Pancreas (tissue), 10 donors: ENCODE measurements at regions not wholly inside any gene's neighbourhood (a gene's known extent, or its start where the extent isn't known, plus 50 kb on each side); places are given as distances from the start of the nearest gene placed in this dataset.
"Not testable (repeated sequence)": the region's sequence is repeated elsewhere in the genome, so short reads cannot be mapped to it uniquely, and the experiment has no call there.

ENCODE experiments used
- ATAC-seq, 4 donors: fragments of 200-7000 bp; cut with Tn5 transposase; one replicate each; pipeline versions ENCODE4 v1.8.0 to v1.9.1; 2020; ENCODE audit warnings: mild to moderate bottlenecking in 4 of 4, moderate library complexity in 4 of 4
- DNase-seq, 6 donors: peaks; one replicate each; pipeline ENCODE4 v3.0.0-alpha.2; 2020
- FAIRE-seq: peaks from 2 replicates; lab custom pipeline; 2012; peaks lifted over from hg19 to GRCh38; lab: Jason Lieb, UNC
- H3K27ac ChIP-seq, 4 donors: fragments of 200-600 bp; sonication (generic); 1 replicate in 3 of 4; 2 replicates in 1 of 4; pipeline versions ENCODE4 v1.5.0 to v1.8.0; 2020
- H3K27me3 ChIP-seq, 4 donors: fragments of 200-600 bp; one replicate each; pipeline ENCODE4 v1.8.0; 2021
- H3K36me3 ChIP-seq, 3 donors: fragments of 200-600 bp; sonication (generic) in 1 of 3; one replicate each; pipeline versions ENCODE4 v1.5.0 to v1.8.0; 2020 to 2021
- H3K4me1 ChIP-seq, 3 donors: fragments of 200-600 bp; one replicate each; pipeline ENCODE4 v1.8.0; 2021
- H3K4me3 ChIP-seq, 4 donors: fragments of 200-600 bp; sonication (generic) in 2 of 4; one replicate each; pipeline versions ENCODE4 v1.5.0 to v1.8.0; 2020 to 2021
- H3K9me3 ChIP-seq, 4 donors: fragments of 200-600 bp; one replicate each; pipeline ENCODE4 v1.8.0; 2021
- CTCF ChIP-seq, 4 donors: fragments of 200-600 bp; sonication (generic) in 3 of 4; IDR thresholded peaks; one replicate each; pipeline versions ENCODE4 v1.5.0 to v1.8.0; 2021; ENCODE audit warnings: antibody characterized with exemption in 4 of 4
- WGBS, 2 donors: extraction: QIAGEN DNeasy Blood & Tissue Kit; methylation state at CpG; one replicate each; pipeline ENCODE4 v1.1.7; 2013; 5-methylcytosine and 5-hydroxymethylcytosine counted together
- intact Hi-C, 3 donors: fragments of 100-400 bp; cut with DNase I; formaldehyde crosslinking; loops; one replicate each; pipeline versions ENCODE4 v1.11.1 to v1.14.2; 2022
- donor health status: healthy with polysubstance abuse.
- donor health status: DM: no; HTN: no; CAD: no; lungs with moderate emphysema.
- donor health status: DM: no; HTN: no; CAD: no.
- donor health status: control.
- donor health status: control.
- donor health status: Bipolar disorder and iron deficiency.
- donor health status: DM: yes; HTN: yes; CAD: no.
- donor health status: DM: no; HTN: no; CAD: no.
- donor health status: DM: no; HTN: no; CAD: no.
- donor health status: DM: yes; HTN: yes; CAD: no.

DNA sequence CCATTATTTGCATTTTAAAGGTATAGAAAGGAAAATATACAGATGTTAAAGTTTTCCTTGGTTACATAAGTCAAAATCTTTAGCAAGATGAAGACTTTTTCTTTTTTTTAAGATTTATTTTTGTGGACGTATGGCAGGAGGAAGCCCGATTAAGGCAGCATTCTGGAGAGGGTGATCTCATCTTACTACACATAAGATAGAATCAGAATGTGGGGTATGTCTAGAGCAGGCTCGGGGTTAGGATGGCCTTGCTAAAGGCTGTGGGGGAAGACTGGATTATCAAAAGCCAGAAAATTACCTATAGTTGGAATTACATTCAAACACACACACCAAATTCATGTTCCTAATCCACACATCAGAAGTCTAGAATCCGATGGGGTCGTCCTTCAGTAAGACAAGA lies 79.6 kb upstream of the OTOGL start:
- no peaks in the 10 kb centered on the region for H3K4me1 ChIP-seq
- FAIRE-seq (no peak), DNase-seq (no peak), ATAC-seq (no peak)
- WGBS, 2 donors, result 81 to 93% methylated on average over 5 of the region's 5 CpGs
- H3K27me3 ChIP-seq, result no peaks in the 10 kb centered on the region
- no peaks in the 10 kb centered on the region for H3K36me3 ChIP-seq
- H3K4me3 ChIP-seq, result no peak overlapping the region
- intact Hi-C loops, result no loop called here
- no peaks in the 10 kb centered on the region for H3K9me3 ChIP-seq
- TF ChIP-seq CTCF (IDR thresholded peaks at IDR 0.05), result no peak
- H3K27ac ChIP-seq, result no peak overlapping the region

DNA sequence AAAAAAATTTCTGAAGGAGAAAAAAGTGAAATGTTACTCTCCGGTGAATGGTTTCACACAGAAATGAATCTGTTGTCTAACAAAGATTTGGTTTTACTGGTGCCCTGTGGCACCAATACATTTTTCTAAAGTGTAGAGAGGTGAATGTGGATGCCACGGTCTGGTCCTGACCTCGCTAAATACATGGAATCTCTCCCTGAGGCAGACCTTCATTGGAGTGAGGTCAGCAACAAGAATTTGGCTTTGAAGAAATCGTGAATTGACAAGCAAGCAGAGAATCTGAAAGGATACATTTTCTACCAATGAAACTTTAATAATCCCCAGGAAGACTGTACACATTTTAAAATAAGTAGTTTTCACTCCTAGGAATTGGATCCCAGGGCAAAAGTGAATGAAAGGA lies 81.2 kb upstream of the OTOGL start:
- H3K4me1 ChIP-seq, result no peaks in the 10 kb centered on the region
- no peaks in the 10 kb centered on the region for H3K9me3 ChIP-seq
- TF ChIP-seq CTCF (IDR thresholded peaks at IDR 0.05), result no peak
- intact Hi-C loops, result no loop called here
- H3K4me3 ChIP-seq, result no peak overlapping the region
- ATAC-seq (no peak), DNase-seq (no peak), FAIRE-seq (no peak)
- 82 to 88% methylated on average over 4 of the region's 4 CpGs for WGBS, 2 donors
- H3K27me3 ChIP-seq, result no peaks in the 10 kb centered on the region
- no peaks in the 10 kb centered on the region for H3K36me3 ChIP-seq
- H3K27ac ChIP-seq, result no peak overlapping the region

DNA sequence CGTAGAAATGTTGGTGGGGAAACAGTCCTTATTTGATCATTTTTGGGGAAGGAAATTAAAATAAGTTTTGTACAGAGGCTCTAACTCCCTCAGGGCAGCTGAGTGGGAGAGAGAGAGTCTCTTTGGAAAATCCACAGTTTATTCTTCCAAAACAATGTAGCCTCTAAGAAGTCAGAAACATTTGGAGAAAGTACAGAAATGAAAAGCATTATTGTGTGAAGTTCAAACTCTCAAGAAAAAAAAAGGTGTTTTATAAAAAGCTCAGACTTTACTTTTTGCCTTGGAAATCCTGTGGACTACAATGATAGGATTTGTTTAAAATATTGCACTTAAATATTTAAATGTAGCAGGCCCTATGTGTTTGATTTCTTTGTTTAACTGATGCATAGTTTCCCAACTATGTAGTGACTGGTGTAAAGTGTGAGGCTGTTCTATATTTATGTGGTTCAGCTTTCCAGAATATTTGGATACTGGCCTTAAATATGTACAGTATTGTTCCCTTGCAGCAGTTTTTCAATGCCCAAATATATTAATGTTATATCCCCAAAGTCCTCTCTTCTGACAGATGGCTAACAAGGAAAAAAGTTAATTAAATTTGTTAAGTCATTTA lies 82.0 kb upstream of the OTOGL start:
- 88 to 92% methylated on average over 1 of the region's 1 CpG for WGBS, 2 donors
- ATAC-seq (no peak), DNase-seq (no peak), FAIRE-seq (no peak)
- H3K36me3 ChIP-seq, result no peaks in the 10 kb centered on the region
- no peaks in the 10 kb centered on the region for H3K9me3 ChIP-seq
- no peaks in the 10 kb centered on the region for H3K4me1 ChIP-seq
- H3K27ac ChIP-seq, result no peak overlapping the region
- no peak overlapping the region for H3K4me3 ChIP-seq
- intact Hi-C loops, result no loop called here
- H3K27me3 ChIP-seq, result no peaks in the 10 kb centered on the region
- no peak for TF ChIP-seq CTCF (IDR thresholded peaks at IDR 0.05)

DNA sequence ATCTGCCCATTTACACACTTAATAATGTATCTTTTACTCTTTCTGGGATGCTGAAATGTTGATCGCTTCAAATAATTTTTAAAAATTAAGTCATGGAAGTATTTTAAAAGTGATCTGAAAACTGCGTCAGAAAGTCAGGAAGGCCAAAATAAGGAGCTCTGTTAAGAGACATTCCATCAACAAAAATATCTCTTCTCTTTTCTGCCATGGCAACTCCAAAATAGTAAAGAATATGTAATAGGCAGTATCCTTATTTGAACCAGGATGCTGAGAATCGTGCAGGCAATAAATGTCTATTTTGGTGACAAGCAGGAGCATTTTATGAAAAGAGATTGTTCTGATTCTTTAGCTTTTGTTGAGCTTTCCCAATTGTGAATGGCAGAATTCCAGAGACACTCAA lies 81.8 kb upstream of the PPP1R12A start:
- Histone ChIP-seq H3K4me3 (no peak overlapping the region), H3K27me3 (no peaks in the 10 kb centered on the region), H3K4me1 (no peaks in the 10 kb centered on the region), H3K9me3 (no peaks in the 10 kb centered on the region), H3K36me3 (no peaks in the 10 kb centered on the region), H3K27ac (no peak overlapping the region)
- TF ChIP-seq CTCF (IDR thresholded peaks at IDR 0.05), result no peak
- DNase-seq (no peak), FAIRE-seq (no peak), ATAC-seq (no peak)
- WGBS, 2 donors, result 79 to 85% methylated on average over 3 of the region's 3 CpGs
- intact Hi-C loops, result no loop called here

DNA sequence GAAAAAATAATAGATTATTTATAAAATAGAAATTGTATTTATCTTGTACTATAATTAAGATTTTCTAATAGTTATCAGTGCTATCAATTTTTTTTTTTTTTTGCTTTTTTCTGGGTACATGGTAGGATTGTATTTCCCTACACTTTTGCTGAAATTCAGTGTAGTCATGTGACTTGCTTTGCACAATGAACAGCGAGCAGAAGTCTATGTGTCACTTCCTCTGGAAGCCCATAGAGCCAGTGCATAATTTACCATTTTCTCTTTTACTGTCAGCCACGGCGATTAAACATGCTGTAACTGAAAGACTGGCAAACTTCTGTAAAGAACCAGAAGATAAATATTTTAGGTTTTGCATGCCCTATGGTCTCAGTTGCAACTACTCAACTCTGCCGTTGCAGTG lies 80.8 kb upstream of the PPP1R12A start:
- no peak overlapping the region for H3K4me3 ChIP-seq
- no peak for FAIRE-seq
- intact Hi-C loops, result no loop called here
- no peak for DNase-seq
- H3K27ac ChIP-seq, result no peak overlapping the region
- H3K27me3 ChIP-seq, result no peaks in the 10 kb centered on the region
- H3K4me1 ChIP-seq, result no peaks in the 10 kb centered on the region
- ATAC-seq, result no peak
- TF ChIP-seq CTCF (IDR thresholded peaks at IDR 0.05), result no peak
- H3K36me3 ChIP-seq, result no peaks in the 10 kb centered on the region
- WGBS, 2 donors, result 86 to 93% methylated on average over 4 of the region's 4 CpGs
- no peaks in the 10 kb centered on the region for H3K9me3 ChIP-seq

DNA sequence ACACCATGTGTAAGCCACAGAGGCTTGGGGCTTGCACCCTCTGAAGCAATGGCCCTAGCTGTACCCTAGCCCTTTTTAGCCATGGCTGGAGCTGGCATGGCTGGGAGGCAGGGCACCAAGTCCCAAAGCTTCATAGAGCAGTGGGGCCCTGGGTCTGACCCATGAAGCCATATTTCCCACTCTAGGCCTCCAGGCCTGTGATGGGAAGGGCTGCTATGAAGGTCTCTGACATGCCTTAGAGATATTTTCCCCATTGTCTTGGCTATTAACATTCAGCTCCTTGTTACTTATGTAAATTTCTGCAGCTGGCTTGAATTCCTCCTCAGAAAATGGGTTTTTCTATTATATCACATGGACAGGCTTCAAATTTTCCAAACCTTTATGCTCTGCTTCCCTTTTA lies 68.8 kb upstream of the PPP1R12A start:
- H3K27me3 ChIP-seq, ATAC-seq, FAIRE-seq, H3K4me3 ChIP-seq, H3K9me3 ChIP-seq, H3K4me1 ChIP-seq, DNase-seq, H3K27ac ChIP-seq, H3K36me3 ChIP-seq, intact Hi-C loops: not testable (repeated sequence)
